ENCODE measurements at regions not wholly inside any gene's neighbourhood (a gene's known extent, or its start where the extent isn't known, plus 50 kb on each side); places are given as distances from the start of the nearest gene placed in this dataset.

GRCh38 chr10:128375171-128375570 is 248.9 kb upstream of the MKI67 start:
- no peak for DNase-seq (ENCODE audit: low read depth)

DNA sequence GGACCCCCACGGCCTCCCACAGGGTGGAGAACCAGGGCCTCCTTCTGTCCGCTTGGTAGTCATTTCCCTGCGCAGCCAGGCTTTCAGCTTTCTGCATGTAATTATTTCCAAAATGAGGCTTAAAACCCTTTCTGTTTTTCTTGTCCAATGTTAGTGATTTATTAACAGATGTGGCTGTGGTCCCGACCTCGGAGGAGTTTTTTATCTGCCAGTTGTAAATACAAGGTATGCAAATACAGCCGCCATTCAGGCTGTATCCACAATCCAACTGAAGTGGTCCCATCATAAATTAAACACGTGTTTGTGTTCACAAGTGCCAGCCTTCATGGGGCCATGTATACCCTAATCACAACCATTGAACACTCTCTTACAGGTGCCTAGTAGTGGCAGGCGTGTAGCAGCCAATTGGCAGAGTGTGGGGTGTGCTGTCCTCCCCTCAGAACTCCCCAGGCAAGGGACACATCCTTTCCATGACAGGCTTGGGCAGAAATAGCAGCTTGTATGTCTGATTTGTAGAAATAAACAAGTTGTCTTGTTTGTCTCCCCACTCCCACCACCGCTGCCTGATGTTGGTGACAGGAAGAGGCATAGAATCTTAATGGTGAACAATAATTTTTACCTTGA is 251.3 kb upstream of the MKI67 start:
- DNase-seq (ENCODE audit: low read depth): no peak

- no peak for DNase-seq (ENCODE audit: low read depth)
Measured at GRCh38 chr10:128377988-128378387, 251.8 kb upstream of the MKI67 start.

- no peak for DNase-seq (ENCODE audit: low read depth)
Measured at GRCh38 chr10:128380946-128381345, 254.7 kb upstream of the MKI67 start.

DNA sequence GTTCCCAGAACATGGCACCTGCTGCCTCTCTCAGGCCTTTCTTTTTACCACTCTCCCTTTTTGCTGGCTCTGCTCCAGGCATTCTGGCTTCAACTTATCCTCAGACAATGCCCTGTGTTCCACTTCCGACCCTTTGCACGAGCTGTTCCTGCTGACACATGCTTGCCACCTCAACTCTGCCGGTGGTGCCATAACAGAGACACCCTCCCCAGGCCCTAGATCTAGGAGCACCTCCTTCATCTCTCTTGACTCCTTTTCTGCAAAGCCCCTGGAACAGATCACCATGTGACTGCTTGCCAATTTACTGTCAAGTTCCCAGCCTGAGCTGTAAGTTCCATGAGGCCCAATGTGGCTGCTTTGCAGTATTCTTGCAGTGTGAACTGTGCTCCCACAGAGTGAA is 256.0 kb upstream of the MKI67 start:
- no peak for DNase-seq (ENCODE audit: low read depth)

DNA sequence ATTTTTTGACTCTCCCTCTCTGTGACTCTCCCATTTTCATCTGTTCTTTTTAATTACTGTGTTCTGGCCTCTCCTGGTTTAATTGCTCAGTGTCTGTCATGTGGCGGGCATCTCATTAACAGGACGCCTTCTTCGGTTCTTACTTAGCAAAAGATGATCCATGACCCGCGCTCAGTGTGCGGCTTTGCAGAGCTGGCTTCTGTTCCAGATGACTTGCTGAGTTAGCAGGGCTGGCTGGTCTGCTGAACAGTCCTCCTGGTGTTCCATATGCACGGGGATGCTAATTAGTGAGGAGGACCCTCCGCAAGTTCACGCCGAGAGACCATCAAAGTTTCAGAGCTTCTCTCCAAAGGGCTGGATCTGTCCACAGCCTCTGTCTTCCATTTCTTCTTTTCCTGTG is 258.6 kb upstream of the MKI67 start:
- DNase-seq (ENCODE audit: low read depth): no peak

GRCh38 chr10:128386231-128386630 is 260.0 kb upstream of the MKI67 start:
- DNase-seq (ENCODE audit: low read depth): no peak

DNA sequence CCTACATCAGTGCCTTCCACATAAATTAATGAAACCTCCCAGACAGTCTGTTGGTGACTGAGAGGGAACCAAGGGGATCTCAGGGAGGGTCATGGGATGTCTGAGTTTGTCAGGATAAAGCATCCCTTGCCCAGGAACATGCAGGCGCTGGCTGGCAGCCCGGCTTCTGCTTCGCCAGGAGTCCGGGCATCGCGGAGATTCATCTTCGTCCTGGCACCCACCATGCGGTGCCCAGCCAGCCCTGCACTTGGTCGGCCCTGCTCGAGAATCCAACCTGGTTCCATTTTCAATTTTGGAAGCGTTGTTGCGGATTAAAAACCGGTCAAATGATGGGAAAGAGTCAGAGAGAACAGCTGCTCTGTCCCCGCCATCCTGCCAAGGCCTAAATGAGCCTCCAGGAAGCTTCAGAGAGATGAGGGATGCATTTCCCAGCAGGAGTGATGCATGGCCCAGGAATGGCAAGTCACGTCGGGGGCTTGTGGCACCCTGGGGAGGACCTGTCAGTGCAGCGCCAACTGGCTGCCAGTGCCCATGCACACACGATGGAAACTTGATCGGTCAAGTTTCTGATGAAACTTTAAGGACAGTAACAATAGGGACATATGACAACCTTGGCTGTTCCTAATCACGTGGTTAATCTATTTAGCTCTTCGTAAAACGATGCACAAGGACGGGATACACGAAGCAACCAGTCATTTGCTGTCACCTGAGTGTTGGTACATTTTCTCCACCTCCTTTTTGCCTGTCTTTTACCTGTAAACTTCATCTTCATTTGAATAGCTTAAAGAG is 260.8 kb upstream of the MKI67 start:
- no peak for DNase-seq (ENCODE audit: low read depth)

- DNase-seq (ENCODE audit: low read depth): no peak
Measured at GRCh38 chr10:128390596-128390995, 264.4 kb upstream of the MKI67 start.

- no peak for DNase-seq (ENCODE audit: low read depth)
Measured at GRCh38 chr10:128393546-128393945, 267.3 kb upstream of the MKI67 start.

DNA sequence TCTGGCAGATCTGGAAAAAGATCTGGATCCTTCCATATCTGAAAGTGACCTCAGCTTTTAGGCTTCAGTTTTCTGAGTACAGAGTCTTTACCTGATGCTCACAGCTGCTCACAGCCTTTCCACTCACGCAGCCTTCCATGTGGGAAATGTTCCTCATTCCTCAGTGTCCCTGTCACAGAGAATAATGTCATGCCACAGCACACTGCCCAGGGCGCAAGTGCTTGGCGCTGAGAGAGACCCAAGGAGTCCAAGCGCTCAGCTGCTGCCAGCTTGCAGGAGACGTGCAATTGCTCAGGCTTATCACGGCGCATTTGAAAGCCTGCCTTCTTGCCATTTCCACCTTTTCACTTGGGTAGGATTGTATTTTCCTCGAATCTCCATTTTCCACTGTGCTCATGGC is 271.9 kb upstream of the MKI67 start:
- DNase-seq (ENCODE audit: low read depth): no peak

DNA sequence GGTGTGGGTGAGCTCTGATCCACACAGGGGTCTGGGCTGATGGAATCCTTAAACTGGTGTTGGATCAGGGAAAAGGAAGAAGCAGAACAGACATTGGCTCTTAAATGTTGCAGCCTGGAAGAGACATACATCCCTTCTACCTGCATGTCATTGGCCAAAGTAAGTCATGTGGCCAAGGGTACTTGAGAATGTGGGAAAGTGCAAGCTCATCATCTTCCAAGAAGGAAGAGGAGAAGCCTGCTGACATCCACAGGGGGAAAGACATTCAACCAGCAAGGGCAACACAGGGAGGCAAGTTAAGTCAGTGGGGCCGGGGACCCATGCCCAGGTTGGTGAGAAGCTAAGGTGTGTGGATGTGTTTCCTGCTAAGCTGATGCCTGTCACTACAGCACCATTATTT is 272.8 kb upstream of the MKI67 start:
- no peak for DNase-seq (ENCODE audit: low read depth)

GRCh38 chr10:128400564-128400963 is 274.3 kb upstream of the MKI67 start:
- DNase-seq (ENCODE audit: low read depth): no peak

- no peak for DNase-seq (ENCODE audit: low read depth)
Measured at GRCh38 chr10:128405450-128405849, 279.2 kb upstream of the MKI67 start.

GRCh38 chr10:128411643-128412042 is 285.4 kb upstream of the MKI67 start:
- no peak for DNase-seq (ENCODE audit: low read depth)

DNA sequence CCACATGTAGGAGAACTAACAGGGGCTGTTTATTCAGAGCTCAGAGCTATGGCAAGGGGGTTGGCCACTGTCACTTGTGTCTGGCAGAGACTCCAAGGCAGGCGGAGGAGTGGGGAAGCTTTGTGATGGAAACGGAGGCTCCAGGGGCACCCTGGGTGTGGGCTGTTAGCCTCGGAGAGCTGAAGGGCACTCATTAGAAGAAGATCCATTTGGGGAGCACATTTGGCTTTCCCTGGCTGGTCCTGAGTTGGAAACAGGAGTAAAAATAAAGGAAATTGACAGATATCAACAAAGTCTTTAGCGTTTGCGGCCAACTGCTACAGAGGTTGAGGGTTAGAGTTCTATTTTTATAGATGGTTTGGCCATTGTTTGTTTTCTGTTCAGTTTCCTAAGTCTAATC is 288.3 kb upstream of the MKI67 start:
- no peak for DNase-seq (ENCODE audit: low read depth)

- DNase-seq (ENCODE audit: low read depth): no peak
Measured at GRCh38 chr10:128416231-128416630, 290.0 kb upstream of the MKI67 start.

- no peak for DNase-seq (ENCODE audit: low read depth)
Measured at GRCh38 chr10:128417826-128418225, 291.6 kb upstream of the MKI67 start.

GRCh38 chr10:128418819-128419218 is 292.6 kb upstream of the MKI67 start:
- DNase-seq (ENCODE audit: low read depth): no peak

DNA sequence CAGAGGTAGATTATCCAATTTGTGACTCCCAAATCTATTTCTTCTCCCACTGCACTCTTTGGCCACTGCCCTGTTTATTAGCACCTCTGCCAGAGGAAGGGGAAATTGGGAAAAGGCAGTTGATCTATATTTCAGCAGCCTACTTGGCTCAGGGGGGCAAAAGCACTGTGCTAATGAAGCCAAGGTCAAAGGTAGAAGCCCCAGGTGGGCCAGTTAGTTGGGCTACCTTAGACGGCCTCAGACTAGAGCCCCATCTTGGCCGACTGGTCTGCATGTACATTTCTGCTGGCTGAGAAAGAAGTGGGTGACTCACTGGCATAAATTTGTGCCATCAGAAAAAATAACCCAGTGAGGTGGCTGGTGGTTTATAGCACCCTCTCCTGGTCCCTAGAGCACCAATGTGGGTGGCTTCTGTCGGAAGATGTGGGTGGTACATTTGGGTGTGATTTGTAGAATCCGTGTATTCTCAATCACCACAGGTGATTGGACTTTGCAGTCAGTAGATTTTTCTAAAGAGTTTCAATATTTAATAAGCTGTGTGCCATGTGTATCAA is 293.3 kb upstream of the MKI67 start:
- DNase-seq (ENCODE audit: low read depth): no peak

DNA sequence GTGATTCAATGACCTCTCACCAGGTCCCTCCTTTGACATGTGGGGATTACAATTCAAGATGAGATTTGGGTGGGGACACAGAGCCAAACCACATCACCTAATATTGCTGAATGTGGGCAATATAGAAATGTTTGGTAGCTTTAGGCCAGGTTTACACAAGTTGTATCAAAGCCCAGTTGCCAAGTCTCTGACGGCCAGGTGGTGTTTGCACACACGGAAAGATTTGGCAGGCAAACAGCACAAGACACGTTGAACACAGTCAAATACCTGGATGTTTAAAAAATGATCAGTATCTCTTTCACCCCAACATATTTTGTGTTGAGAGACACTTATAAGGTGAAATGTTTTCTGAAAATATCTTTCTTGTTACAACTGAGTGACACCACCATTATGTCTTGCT is 294.4 kb upstream of the MKI67 start:
- DNase-seq (ENCODE audit: low read depth): no peak

DNA sequence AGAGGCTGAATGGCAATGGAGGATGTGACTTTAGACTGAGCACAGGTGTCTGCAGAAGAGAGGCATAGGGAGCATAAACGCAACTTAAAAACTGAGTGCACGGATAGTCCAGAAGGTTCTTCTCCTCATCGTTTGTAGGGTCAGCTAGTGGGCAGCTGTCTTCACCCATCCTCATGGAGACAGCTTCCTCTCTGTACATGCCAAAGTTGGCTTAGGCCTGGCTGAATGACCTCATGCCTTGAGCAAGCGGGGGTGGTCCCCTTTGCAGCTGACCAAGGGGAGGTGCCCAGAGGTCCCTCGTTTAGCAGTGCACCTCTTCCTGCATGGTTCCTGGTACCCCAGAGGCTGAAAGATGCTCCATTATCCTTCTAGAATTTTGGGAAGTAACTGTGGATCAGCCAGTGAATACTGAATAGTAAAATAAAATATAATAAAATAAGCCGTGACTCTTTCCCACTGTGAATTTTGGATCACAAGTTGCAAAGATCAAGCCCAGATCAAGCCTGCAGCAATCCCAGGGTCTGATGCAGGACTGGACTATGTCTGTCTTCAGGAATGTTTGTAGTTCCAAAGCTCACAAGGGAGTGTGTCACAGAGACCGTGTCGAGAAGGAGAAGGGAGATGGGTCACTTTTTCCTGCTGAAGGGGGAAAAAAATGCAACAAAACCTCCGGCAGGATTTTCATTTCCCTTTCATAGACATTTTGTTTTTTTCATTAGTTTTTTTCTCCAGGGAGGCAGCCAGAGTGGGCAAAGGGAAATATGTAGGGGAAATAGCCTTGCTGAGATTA is 295.3 kb upstream of the MKI67 start:
- DNase-seq (ENCODE audit: low read depth): no peak

DNA sequence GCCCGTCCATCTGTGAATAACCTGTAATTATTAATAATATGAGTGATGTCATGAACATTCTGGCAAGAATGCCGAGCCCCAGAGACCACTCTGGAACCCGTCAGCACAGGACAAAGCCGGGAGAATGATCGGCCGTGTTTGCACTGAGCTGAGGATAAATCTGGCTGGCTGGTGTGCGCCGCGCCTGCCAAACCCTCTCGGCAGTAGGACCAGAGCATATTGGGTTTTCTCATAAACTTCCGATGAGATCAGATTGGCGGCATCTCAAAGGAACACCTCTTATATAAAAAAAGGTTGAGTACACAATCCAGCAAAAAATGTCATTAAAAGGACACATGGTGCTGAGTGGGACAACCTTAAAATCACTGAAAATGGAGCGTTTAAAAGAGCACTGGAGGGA is 296.0 kb upstream of the MKI67 start:
- DNase-seq (ENCODE audit: low read depth): no peak
